Endodermal cell (in vitro differentiated cells): ENCODE measurements at regions not wholly inside any gene's neighbourhood (a gene's known extent, or its start where the extent isn't known, plus 50 kb on each side); places are given as distances from the start of the nearest gene placed in this dataset.
A peak's percentile ranks its signal among the peaks of the same experiment; 100 is the strongest.

Source experiments
- DNase-seq: peaks from one replicate; pipeline ENCODE4 v3.0.0-alpha.2; 2017
- H3K27ac ChIP-seq: 2 replicates; pipeline ENCODE4 v1.5.1; 2013; ENCODE audit warnings: mild to moderate bottlenecking, low read depth, low read length, moderate library complexity
- H3K27me3 ChIP-seq: 2 replicates; pipeline ENCODE4 v1.6.1; 2013; ENCODE audit warnings: mild to moderate bottlenecking, low read length, moderate library complexity; ENCODE audit not compliant: insufficient read depth, control insufficient read depth, poor library complexity, severe bottlenecking
- H3K36me3 ChIP-seq: 2 replicates; pipeline ENCODE4 v1.7.0; 2013; ENCODE audit warnings: mild to moderate bottlenecking, low read length, moderate library complexity; ENCODE audit not compliant: control insufficient read depth, insufficient read depth
- H3K4me1 ChIP-seq: one replicate; pipeline ENCODE4 v1.7.0; 2013; ENCODE audit warnings: low read length; ENCODE audit not compliant: control insufficient read depth, insufficient read depth
- H3K4me3 ChIP-seq: 2 replicates; pipeline ENCODE4 v1.5.1; 2013; ENCODE audit warnings: mild to moderate bottlenecking, low read length, moderate library complexity
- H3K9ac ChIP-seq: 2 replicates; pipeline ENCODE4 v1.6.1; 2013; ENCODE audit warnings: mild to moderate bottlenecking, low read length, moderate library complexity; ENCODE audit not compliant: poor library complexity, severe bottlenecking; ENCODE audit errors: extremely low read depth
- H3K9me3 ChIP-seq: 2 replicates; pipeline ENCODE4 v1.6.1; 2013; ENCODE audit warnings: mild to moderate bottlenecking, low read length, moderate library complexity; ENCODE audit not compliant: control insufficient read depth
- H3K27ac Mint-ChIP-seq: 2 replicates; pipeline ENCODE4 v1.8.0; 2020; ENCODE audit warnings: mixed read lengths
- H3K27me3 Mint-ChIP-seq: 2 replicates; pipeline ENCODE4 v1.8.0; 2021; ENCODE audit warnings: mild to moderate bottlenecking, mixed read lengths; ENCODE audit not compliant: insufficient read depth
- H3K36me3 Mint-ChIP-seq: 2 replicates; pipeline ENCODE4 v1.8.0; 2020; ENCODE audit warnings: low read depth, mixed read lengths
- H3K4me1 Mint-ChIP-seq: 2 replicates; pipeline ENCODE4 v1.8.0; 2020; ENCODE audit warnings: mixed read lengths
- H3K4me3 Mint-ChIP-seq: 2 replicates; pipeline ENCODE4 v1.8.0; 2020; ENCODE audit warnings: mild to moderate bottlenecking, moderate library complexity, mixed read lengths
- H3K9me3 Mint-ChIP-seq: 2 replicates; pipeline ENCODE4 v1.8.0; 2020; ENCODE audit warnings: mild to moderate bottlenecking, mixed read lengths
- WGBS, 2 experiments: methylation state at CpG; one replicate each; pipeline versions ENCODE4 v1.1.5 to v1.1.7; 2013; ENCODE audit warnings: missing lambda C conversion rate in 2 of 2, mixed read lengths in 1 of 2; ENCODE audit not compliant: insufficient coverage in 1 of 2, insufficient read length in 1 of 2; 5-methylcytosine and 5-hydroxymethylcytosine counted together
- TF ChIP-seq, protein P1 (sequence below): fragments of 200-600 bp; sonication (generic); conservative IDR thresholded peaks from 2 replicates; pipeline ENCODE4 v1.5.0; 2021; ENCODE audit warnings: antibody characterized with exemption, mild to moderate bottlenecking

GRCh38 chr2:83696838-83697237 is 762.2 kb downstream of the SUCLG1 start:
- Mint-ChIP-seq H3K27me3 (no peaks in the 10 kb centered on the region), H3K4me1 (no peaks in the 10 kb centered on the region), H3K4me3 (no peak overlapping the region), H3K27ac (no peak overlapping the region), H3K36me3 (no peaks in the 10 kb centered on the region), H3K9me3 (no peaks in the 10 kb centered on the region)
- Histone ChIP-seq H3K4me3 (no peak overlapping the region), H3K4me1 (no peaks in the 10 kb centered on the region), H3K36me3 (no peaks in the 10 kb centered on the region), H3K9ac (no peak overlapping the region), H3K27ac (no peak overlapping the region), H3K27me3 (no peaks in the 10 kb centered on the region), H3K9me3 (no peaks in the 10 kb centered on the region)
- 70 to 95% methylated on average over 2 to 4 of the region's 4 CpGs for WGBS, 2 experiments
- TF ChIP-seq, protein P1, sequence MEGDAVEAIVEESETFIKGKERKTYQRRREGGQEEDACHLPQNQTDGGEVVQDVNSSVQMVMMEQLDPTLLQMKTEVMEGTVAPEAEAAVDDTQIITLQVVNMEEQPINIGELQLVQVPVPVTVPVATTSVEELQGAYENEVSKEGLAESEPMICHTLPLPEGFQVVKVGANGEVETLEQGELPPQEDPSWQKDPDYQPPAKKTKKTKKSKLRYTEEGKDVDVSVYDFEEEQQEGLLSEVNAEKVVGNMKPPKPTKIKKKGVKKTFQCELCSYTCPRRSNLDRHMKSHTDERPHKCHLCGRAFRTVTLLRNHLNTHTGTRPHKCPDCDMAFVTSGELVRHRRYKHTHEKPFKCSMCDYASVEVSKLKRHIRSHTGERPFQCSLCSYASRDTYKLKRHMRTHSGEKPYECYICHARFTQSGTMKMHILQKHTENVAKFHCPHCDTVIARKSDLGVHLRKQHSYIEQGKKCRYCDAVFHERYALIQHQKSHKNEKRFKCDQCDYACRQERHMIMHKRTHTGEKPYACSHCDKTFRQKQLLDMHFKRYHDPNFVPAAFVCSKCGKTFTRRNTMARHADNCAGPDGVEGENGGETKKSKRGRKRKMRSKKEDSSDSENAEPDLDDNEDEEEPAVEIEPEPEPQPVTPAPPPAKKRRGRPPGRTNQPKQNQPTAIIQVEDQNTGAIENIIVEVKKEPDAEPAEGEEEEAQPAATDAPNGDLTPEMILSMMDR, result no peak
- no peak for DNase-seq

DNA sequence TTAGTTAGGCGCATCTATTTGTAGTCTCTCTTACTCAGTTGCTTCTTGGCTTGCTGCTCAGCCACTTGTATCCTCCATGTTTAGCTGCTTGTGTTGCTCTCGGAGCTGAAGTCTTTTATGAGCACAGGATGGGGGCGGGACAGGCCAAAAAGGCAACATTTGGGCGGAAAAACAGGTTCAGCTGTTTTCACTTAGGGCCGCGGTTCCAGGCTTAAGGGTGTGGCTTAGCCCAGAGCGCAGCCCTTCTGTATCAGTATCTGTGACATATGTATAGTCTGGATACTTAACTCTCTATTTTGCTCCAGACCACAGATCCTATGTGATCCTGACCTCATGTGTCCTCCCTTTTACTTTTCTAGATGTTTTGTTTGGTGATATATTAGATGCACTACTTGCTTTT is 763.5 kb downstream of the SUCLG1 start:
- Histone ChIP-seq H3K27ac (no peak overlapping the region), H3K4me1 (no peaks in the 10 kb centered on the region), H3K27me3 (no peaks in the 10 kb centered on the region), H3K4me3 (no peak overlapping the region), H3K9ac (no peak overlapping the region), H3K36me3 (no peaks in the 10 kb centered on the region), H3K9me3 (no peaks in the 10 kb centered on the region)
- H3K36me3 Mint-ChIP-seq, result no peaks in the 10 kb centered on the region
- DNase-seq, result no peak
- H3K4me3 Mint-ChIP-seq, result no peak overlapping the region
- H3K4me1 Mint-ChIP-seq, result no peaks in the 10 kb centered on the region
- TF ChIP-seq, protein P1, result no peak
- H3K27ac Mint-ChIP-seq, result no peak overlapping the region
- 92 to 96% methylated on average over 5 to 7 of the region's 7 CpGs for WGBS, 2 experiments
- H3K9me3 Mint-ChIP-seq, result no peaks in the 10 kb centered on the region
- H3K27me3 Mint-ChIP-seq, result no peaks in the 10 kb centered on the region

- H3K9ac ChIP-seq, result no peak overlapping the region
- Mint-ChIP-seq H3K36me3 (no peaks in the 10 kb centered on the region), H3K4me1 (no peaks in the 10 kb centered on the region), H3K4me3 (no peak overlapping the region), H3K27me3 (no peaks in the 10 kb centered on the region), H3K27ac (no peak overlapping the region), H3K9me3 (no peaks in the 10 kb centered on the region)
- H3K4me1 ChIP-seq, result no peaks in the 10 kb centered on the region
- WGBS, 2 experiments, result 89 to 100% methylated on average over 5 to 13 of the region's 13 CpGs
- TF ChIP-seq, protein P1, result no peak
- H3K4me3 ChIP-seq, result no peak overlapping the region
- no peak overlapping the region for H3K27ac ChIP-seq
- DNase-seq, result peak; percentile 43
- H3K36me3 ChIP-seq, result no peaks in the 10 kb centered on the region
- no peaks in the 10 kb centered on the region for H3K9me3 ChIP-seq
- H3K27me3 ChIP-seq, result no peaks in the 10 kb centered on the region
These were observed 764.0 kb downstream of the SUCLG1 start for GRCh38 chr2:83695037-83695436.
